GM18870 (cell line): ENCODE measurements at regions not wholly inside any gene's neighbourhood (a gene's known extent, or its start where the extent isn't known, plus 50 kb on each side); places are given as distances from the start of the nearest gene placed in this dataset.
"Not testable (repeated sequence)": the region's sequence is repeated elsewhere in the genome, so short reads cannot be mapped to it uniquely, and the experiment has no call there.

Experiments
- ATAC-seq: cut with Tn5 transposase; IDR thresholded peaks from one replicate; pipeline ENCODE4 v1.9.1; 2021; ENCODE audit warnings: moderate library complexity; ENCODE audit not compliant: unreplicated experiment

- no peak for ATAC-seq
These were observed 1247.3 kb upstream of the FLRT2 start for GRCh38 chr14:84282618-84283017.

GRCh38 chr14:84288781-84289180, 1241.2 kb upstream of the FLRT2 start:
- no peak for ATAC-seq

GRCh38 chr14:84298663-84299195, 1231.2 kb upstream of the FLRT2 start:
- ATAC-seq: no peak

- no peak for ATAC-seq
These were observed 1226.8 kb upstream of the FLRT2 start for GRCh38 chr14:84303140-84303539.

- ATAC-seq: no peak
These were observed 1217.4 kb upstream of the FLRT2 start for GRCh38 chr14:84312551-84312950.

GRCh38 chr14:84323450-84323849, 1206.5 kb upstream of the FLRT2 start:
- no peak for ATAC-seq

- no peak for ATAC-seq
These were observed 1206.0 kb upstream of the FLRT2 start for GRCh38 chr14:84323978-84324377.

- ATAC-seq: no peak
These were observed 1193.5 kb upstream of the FLRT2 start for GRCh38 chr14:84336433-84336832.

- ATAC-seq: no peak
These were observed 1189.0 kb upstream of the FLRT2 start for GRCh38 chr14:84340938-84341337.

- not testable (repeated sequence) for ATAC-seq
These were observed 1188.1 kb upstream of the FLRT2 start for GRCh38 chr14:84341867-84342266.

- ATAC-seq: no peak
These were observed 1186.3 kb upstream of the FLRT2 start for GRCh38 chr14:84343656-84344055.

GRCh38 chr14:84351646-84352045, 1178.3 kb upstream of the FLRT2 start:
- no peak for ATAC-seq

- no peak for ATAC-seq
These were observed 1168.5 kb upstream of the FLRT2 start for GRCh38 chr14:84361476-84361875.

GRCh38 chr14:84375235-84375634, 1154.7 kb upstream of the FLRT2 start:
- ATAC-seq: no peak

- ATAC-seq: no peak
These were observed 1139.9 kb upstream of the FLRT2 start for GRCh38 chr14:84390010-84390409.

GRCh38 chr14:84397631-84398030, 1132.3 kb upstream of the FLRT2 start:
- no peak for ATAC-seq

- no peak for ATAC-seq
These were observed 1130.5 kb upstream of the FLRT2 start for GRCh38 chr14:84399296-84399910.

- ATAC-seq: no peak
These were observed 1128.3 kb upstream of the FLRT2 start for GRCh38 chr14:84401631-84402030.

GRCh38 chr14:84403585-84403984, 1126.4 kb upstream of the FLRT2 start:
- ATAC-seq: no peak

- ATAC-seq: no peak
These were observed 1125.7 kb upstream of the FLRT2 start for GRCh38 chr14:84404246-84404645.

- no peak for ATAC-seq
These were observed 1120.5 kb upstream of the FLRT2 start for GRCh38 chr14:84409435-84409834.

- ATAC-seq: no peak
These were observed 1119.6 kb upstream of the FLRT2 start for GRCh38 chr14:84410344-84410743.

- ATAC-seq: no peak
These were observed 1109.7 kb upstream of the FLRT2 start for GRCh38 chr14:84420221-84420620.
